ENCODE measurements at regions not wholly inside any gene's neighbourhood (a gene's known extent, or its start where the extent isn't known, plus 50 kb on each side); places are given as distances from the start of the nearest gene placed in this dataset.

DNA sequence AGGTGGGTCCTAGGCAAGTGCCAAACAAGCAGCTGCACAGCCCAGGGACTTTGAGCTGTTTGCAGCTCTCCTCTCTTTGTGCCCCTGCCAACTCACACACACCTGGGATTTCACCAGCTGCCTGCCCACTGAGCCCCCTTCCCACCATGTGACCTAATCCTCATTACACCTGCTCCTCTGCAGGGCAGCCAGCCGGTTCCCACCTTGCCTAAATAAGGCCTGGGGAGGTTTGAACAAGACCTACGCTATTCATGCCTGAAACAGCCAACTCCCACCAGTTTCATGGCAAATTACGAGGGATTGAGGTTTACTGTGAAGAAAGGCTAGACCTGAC, 92.6 kb upstream of the SOX4 start (continued):
- no peak for TF ChIP-seq ZNF2 (tag by site-specific recombination; IDR thresholded peaks at IDR 0.05)
- TF ChIP-seq ZNF621 (tag by site-specific recombination; IDR thresholded peaks at IDR 0.05): no peak
- TF ChIP-seq, protein P1, sequence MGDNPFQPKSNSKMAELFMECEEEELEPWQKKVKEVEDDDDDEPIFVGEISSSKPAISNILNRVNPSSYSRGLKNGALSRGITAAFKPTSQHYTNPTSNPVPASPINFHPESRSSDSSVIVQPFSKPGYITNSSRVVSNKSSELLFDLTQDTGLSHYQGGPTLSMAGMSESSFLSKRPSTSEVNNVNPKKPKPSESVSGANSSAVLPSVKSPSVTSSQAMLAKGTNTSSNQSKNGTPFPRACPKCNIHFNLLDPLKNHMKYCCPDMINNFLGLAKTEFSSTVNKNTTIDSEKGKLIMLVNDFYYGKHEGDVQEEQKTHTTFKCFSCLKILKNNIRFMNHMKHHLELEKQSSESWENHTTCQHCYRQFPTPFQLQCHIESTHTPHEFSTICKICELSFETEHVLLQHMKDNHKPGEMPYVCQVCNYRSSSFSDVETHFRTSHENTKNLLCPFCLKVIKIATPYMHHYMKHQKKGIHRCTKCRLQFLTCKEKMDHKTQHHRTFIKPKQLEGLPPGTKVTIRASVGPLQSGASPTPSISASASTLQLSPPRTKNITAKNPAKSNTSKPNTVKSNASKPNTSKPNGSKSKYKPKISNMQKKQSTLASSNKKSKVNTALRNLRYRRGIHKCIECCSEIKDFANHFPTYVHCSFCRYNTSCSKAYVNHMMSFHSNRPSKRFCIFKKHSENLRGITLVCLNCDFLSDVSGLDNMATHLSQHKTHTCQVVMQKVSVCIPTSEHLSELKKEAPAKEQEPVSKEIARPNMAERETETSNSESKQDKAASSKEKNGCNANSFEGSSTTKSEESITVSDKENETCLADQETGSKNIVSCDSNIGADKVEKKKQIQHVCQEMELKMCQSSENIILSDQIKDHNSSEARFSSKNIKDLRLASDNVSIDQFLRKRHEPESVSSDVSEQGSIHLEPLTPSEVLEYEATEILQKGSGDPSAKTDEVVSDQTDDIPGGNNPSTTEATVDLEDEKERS (tag by site-specific recombination; IDR thresholded peaks at IDR 0.05): no peak
- TF ChIP-seq ZNF670 (tag by site-specific recombination; IDR thresholded peaks at IDR 0.05; ENCODE audit: low read depth): no peak
- TF ChIP-seq HOXC10 (CRISPR knock-in tag; IDR thresholded peaks at IDR 0.05): no peak
- no peak for TF ChIP-seq ZBTB1 (tag by site-specific recombination; IDR thresholded peaks at IDR 0.05)

DNA sequence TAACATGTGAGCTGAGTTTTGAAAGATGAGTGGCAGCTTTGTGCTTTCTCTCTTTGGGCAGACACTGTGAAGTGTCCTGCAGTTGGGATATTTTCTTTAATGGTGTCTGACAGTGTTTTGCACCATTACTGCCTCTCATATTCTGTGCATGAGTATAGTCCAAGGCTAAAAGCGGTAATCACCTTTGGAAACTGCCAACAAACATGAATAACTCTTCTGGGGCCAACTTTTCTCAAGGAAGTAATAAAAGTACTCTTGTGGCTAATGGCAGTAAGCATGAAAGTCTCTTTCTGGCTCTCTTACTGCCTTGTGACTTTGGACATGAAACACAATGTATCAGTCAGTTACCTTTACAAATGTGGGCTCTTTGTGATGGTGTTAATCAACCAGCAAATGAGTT, 91.7 kb upstream of the SOX4 start:
- CTCF ChIA-PET: interaction anchor here (0.7 kb wide), 1 partner anchor 62 kb away, joined by 5 read pairs; no protein-coding TSS in a partner anchor
- H3K4me3 ChIP-seq (ENCODE audit: low read depth, low read length): no peak overlapping the region
- TF ChIP-seq, protein P2, sequence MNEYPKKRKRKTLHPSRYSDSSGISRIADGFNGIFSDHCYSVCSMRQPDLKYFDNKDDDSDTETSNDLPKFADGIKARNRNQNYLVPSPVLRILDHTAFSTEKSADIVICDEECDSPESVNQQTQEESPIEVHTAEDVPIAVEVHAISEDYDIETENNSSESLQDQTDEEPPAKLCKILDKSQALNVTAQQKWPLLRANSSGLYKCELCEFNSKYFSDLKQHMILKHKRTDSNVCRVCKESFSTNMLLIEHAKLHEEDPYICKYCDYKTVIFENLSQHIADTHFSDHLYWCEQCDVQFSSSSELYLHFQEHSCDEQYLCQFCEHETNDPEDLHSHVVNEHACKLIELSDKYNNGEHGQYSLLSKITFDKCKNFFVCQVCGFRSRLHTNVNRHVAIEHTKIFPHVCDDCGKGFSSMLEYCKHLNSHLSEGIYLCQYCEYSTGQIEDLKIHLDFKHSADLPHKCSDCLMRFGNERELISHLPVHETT (tag by site-specific recombination; IDR thresholded peaks at IDR 0.05): no peak
- TF ChIP-seq, protein P3, sequence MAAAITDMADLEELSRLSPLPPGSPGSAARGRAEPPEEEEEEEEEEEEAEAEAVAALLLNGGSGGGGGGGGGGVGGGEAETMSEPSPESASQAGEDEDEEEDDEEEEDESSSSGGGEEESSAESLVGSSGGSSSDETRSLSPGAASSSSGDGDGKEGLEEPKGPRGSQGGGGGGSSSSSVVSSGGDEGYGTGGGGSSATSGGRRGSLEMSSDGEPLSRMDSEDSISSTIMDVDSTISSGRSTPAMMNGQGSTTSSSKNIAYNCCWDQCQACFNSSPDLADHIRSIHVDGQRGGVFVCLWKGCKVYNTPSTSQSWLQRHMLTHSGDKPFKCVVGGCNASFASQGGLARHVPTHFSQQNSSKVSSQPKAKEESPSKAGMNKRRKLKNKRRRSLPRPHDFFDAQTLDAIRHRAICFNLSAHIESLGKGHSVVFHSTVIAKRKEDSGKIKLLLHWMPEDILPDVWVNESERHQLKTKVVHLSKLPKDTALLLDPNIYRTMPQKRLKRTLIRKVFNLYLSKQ (tag by site-specific recombination; IDR thresholded peaks at IDR 0.05; ENCODE audit: borderline replicate concordance): no peak
- TF ChIP-seq, protein P4, sequence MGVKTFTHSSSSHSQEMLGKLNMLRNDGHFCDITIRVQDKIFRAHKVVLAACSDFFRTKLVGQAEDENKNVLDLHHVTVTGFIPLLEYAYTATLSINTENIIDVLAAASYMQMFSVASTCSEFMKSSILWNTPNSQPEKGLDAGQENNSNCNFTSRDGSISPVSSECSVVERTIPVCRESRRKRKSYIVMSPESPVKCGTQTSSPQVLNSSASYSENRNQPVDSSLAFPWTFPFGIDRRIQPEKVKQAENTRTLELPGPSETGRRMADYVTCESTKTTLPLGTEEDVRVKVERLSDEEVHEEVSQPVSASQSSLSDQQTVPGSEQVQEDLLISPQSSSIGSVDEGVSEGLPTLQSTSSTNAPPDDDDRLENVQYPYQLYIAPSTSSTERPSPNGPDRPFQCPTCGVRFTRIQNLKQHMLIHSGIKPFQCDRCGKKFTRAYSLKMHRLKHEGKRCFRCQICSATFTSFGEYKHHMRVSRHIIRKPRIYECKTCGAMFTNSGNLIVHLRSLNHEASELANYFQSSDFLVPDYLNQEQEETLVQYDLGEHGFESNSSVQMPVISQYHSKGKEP (tag by site-specific recombination; IDR thresholded peaks at IDR 0.05): no peak
- TF ChIP-seq, protein P5, sequence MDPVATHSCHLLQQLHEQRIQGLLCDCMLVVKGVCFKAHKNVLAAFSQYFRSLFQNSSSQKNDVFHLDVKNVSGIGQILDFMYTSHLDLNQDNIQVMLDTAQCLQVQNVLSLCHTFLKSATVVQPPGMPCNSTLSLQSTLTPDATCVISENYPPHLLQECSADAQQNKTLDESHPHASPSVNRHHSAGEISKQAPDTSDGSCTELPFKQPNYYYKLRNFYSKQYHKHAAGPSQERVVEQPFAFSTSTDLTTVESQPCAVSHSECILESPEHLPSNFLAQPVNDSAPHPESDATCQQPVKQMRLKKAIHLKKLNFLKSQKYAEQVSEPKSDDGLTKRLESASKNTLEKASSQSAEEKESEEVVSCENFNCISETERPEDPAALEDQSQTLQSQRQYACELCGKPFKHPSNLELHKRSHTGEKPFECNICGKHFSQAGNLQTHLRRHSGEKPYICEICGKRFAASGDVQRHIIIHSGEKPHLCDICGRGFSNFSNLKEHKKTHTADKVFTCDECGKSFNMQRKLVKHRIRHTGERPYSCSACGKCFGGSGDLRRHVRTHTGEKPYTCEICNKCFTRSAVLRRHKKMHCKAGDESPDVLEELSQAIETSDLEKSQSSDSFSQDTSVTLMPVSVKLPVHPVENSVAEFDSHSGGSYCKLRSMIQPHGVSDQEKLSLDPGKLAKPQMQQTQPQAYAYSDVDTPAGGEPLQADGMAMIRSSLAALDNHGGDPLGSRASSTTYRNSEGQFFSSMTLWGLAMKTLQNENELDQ (tag by site-specific recombination; IDR thresholded peaks at IDR 0.05; ENCODE audit: low read depth): no peak
- TF ChIP-seq ZNF335 (tag by site-specific recombination; conservative IDR thresholded peaks at IDR 0.05) (no peak), GLIS1 (tag by site-specific recombination; IDR thresholded peaks at IDR 0.05) (no peak), ZNF548 (tag by site-specific recombination; IDR thresholded peaks at IDR 0.05) (no peak), SETDB1 (IDR thresholded peaks at IDR 0.05; ENCODE audit: insufficient read length, low read length) (no peak), ZNF585B (tag by site-specific recombination; IDR thresholded peaks at IDR 0.05) (no peak)
- TF ChIP-seq, protein P6, sequence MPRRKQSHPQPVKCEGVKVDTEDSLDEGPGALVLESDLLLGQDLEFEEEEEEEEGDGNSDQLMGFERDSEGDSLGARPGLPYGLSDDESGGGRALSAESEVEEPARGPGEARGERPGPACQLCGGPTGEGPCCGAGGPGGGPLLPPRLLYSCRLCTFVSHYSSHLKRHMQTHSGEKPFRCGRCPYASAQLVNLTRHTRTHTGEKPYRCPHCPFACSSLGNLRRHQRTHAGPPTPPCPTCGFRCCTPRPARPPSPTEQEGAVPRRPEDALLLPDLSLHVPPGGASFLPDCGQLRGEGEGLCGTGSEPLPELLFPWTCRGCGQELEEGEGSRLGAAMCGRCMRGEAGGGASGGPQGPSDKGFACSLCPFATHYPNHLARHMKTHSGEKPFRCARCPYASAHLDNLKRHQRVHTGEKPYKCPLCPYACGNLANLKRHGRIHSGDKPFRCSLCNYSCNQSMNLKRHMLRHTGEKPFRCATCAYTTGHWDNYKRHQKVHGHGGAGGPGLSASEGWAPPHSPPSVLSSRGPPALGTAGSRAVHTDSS (tag by site-specific recombination; IDR thresholded peaks at IDR 0.05): no peak
- peaks cover 17% of the 10 kb centered on the region for H3K4me1 ChIP-seq (ENCODE audit: control insufficient read depth, insufficient read depth, low read length)
- H3K9me3 ChIP-seq (ENCODE audit: control insufficient read depth, insufficient read depth, low read depth, low read length): no peaks in the 10 kb centered on the region
- POLR2A ChIA-PET: no interaction called here
- H3K27ac ChIP-seq (ENCODE audit: extremely low read depth, low read depth, low read length): no peak overlapping the region
- H3K36me3 ChIP-seq (ENCODE audit: control insufficient read depth in 2 of 2, insufficient read depth in 1 of 2, low read length in 2 of 2): no peaks in the 10 kb centered on the region
